IMR-90 (cell line): ENCODE measurements at regions not wholly inside any gene's neighbourhood (a gene's known extent, or its start where the extent isn't known, plus 50 kb on each side); places are given as distances from the start of the nearest gene placed in this dataset.

Source experiments
- NFE2L2 ChIP-seq: fragments of 150-350 bp; IDR thresholded peaks from 2 replicates; pipeline ENCODE4 v1.6.1; 2016; ENCODE audit warnings: low read depth, mild to moderate bottlenecking, low read length
- POLR2A ChIP-seq: IDR thresholded peaks from 2 replicates; pipeline ENCODE4 v1.6.1; 2012; ENCODE audit warnings: mild to moderate bottlenecking, low read depth, low read length
- RAD21 ChIP-seq: IDR thresholded peaks from 2 replicates; pipeline ENCODE4 v1.6.1; 2012; ENCODE audit warnings: low read length, improper control_type of control experiment
- RFX5 ChIP-seq: IDR thresholded peaks from 2 replicates; pipeline ENCODE4 v1.8.0; 2012; ENCODE audit warnings: low read depth, mild to moderate bottlenecking, low read length, moderate library complexity
- TF ChIP-seq, protein P1 (sequence below): conservative IDR thresholded peaks from 2 replicates; pipeline ENCODE4 v1.5.1; 2012; ENCODE audit warnings: mild to moderate bottlenecking, low read depth, low read length, improper control_type of control experiment
- TF ChIP-seq, protein P2 (sequence below): fragments of 150-350 bp; IDR thresholded peaks from 2 replicates; pipeline ENCODE4 v1.6.1; 2017; ENCODE audit warnings: mild to moderate bottlenecking, antibody characterized with exemption, low read length, low read depth

DNA sequence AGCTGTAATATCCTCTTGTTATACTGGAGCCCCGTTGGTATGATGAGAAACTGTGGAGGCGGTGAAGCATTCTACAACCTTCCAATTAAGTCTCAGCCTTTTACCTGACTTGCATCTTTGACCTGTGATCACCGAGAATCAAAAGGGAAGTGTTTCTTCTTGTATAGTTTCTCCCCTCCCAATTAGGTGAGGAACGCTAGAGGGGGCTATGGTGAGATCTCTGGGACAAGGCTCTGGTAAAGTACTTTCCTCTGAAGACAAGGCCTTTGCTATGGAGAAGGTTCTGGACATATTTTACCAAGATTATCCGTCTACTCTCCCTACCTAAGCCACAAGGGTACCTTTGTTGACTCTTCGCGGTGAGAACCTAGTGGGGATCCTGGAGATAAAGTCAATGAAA, 111.3 kb downstream of the CBLL2 start:
- TF ChIP-seq, protein P1, sequence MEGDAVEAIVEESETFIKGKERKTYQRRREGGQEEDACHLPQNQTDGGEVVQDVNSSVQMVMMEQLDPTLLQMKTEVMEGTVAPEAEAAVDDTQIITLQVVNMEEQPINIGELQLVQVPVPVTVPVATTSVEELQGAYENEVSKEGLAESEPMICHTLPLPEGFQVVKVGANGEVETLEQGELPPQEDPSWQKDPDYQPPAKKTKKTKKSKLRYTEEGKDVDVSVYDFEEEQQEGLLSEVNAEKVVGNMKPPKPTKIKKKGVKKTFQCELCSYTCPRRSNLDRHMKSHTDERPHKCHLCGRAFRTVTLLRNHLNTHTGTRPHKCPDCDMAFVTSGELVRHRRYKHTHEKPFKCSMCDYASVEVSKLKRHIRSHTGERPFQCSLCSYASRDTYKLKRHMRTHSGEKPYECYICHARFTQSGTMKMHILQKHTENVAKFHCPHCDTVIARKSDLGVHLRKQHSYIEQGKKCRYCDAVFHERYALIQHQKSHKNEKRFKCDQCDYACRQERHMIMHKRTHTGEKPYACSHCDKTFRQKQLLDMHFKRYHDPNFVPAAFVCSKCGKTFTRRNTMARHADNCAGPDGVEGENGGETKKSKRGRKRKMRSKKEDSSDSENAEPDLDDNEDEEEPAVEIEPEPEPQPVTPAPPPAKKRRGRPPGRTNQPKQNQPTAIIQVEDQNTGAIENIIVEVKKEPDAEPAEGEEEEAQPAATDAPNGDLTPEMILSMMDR, result no peak
- TF ChIP-seq, protein P2, sequence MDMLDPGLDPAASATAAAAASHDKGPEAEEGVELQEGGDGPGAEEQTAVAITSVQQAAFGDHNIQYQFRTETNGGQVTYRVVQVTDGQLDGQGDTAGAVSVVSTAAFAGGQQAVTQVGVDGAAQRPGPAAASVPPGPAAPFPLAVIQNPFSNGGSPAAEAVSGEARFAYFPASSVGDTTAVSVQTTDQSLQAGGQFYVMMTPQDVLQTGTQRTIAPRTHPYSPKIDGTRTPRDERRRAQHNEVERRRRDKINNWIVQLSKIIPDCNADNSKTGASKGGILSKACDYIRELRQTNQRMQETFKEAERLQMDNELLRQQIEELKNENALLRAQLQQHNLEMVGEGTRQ, result no peak
- TF ChIP-seq RAD21, result no peak
- no peak for TF ChIP-seq POLR2A
- no peak for TF ChIP-seq NFE2L2
- TF ChIP-seq RFX5, result no peak
